ENCODE measurements at regions not wholly inside any gene's neighbourhood (a gene's known extent, or its start where the extent isn't known, plus 50 kb on each side); places are given as distances from the start of the nearest gene placed in this dataset.

DNA sequence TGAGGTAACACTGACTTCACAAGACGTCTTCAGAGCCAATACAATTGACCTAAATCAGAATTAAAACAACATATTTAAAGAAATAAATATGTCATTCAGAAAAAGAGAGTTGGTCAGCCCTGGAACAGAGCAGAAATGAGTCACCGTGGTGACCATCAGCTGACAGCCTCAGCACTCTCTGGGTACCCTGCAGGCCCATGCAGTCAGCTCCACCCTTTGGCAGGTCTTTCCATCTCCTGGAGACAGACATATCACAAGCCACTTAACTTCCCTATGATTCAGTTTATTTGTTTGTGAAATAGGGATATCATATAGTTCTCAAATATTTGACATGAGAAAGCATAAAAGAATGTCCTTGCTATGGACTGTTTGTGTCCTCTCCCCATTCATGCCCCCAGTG is 151.6 kb upstream of the MEF2C start:
- DNase-seq (ENCODE audit: low spot score): peak; percentile 31

DNA sequence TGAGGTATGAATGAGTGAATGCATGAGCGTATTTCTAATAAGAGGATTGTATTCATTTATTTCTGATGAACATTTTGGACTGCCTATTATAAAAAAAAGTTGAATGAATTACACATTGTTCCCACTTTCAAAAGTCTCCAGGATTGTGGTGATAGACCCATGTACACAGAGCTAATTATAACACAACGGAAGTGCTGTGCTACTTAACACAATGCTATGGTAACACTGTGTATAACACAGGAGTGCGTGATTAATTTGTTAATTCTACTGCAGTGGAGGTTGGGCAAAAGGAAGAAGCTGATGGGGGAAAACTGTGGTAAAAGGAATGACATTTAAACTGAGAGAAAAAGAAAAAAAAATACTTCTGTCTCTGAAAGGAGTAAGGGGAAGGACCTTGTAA is 147.8 kb upstream of the MEF2C start:
- DNase-seq (ENCODE audit: low spot score): no peak

- peak; percentile 46 for DNase-seq (ENCODE audit: low spot score)
These were observed 145.8 kb upstream of the MEF2C start for GRCh38 chr5:89028595-89029285.

DNA sequence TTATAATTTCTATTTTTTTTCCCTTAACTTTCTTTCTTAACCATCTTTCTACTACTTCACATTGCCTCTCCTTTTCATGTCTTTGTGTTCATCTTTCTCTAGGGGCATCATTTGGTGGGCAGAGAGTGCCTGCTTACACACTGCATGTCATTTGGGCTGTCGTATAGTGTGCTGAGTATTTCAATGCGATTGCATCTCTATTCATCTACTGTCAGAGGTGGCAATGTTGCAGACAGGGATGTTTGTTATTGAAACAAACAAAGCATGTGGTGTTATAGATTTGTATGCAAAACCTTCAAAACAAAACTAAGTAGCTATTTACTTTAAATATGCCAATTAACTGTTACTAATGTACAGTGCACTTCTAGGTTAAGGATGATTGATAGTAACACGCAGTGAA is 141.1 kb upstream of the MEF2C start:
- DNase-seq (ENCODE audit: low spot score): no peak

DNA sequence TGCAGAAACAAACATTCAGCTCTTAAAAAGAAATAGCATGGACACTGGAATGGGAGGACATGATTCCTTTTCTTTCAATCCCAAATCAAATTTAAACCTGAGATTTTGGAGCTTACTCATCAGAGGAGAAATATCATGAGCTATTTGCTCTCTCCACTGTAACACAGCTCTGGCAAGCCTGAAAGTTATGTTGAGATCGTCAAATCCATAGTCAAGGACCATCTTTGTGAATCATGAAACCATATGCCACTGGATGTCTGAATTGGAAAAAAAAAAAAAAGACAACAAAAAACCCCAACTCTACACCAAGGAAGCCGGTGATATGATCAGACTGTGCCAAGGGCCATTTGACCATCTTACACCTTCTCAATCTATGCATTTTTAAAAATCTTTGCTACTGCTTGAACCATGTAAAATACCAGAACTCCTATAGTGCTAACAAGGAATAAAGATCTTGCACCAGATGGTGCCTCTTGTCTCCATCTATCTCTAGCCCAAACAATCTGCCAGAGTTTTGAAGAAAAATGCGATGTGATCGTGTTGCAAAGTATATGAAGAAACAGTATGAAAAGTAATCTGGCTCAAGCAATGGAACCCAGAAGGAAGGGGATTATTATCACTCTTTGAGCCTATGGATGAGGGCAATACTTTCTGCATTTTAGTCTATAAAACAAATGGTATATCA is 138.1 kb upstream of the MEF2C start:
- DNase-seq (ENCODE audit: low spot score): no peak

- no peak for DNase-seq (ENCODE audit: low spot score)
These were observed 133.8 kb upstream of the MEF2C start for GRCh38 chr5:89016741-89017303.

DNA sequence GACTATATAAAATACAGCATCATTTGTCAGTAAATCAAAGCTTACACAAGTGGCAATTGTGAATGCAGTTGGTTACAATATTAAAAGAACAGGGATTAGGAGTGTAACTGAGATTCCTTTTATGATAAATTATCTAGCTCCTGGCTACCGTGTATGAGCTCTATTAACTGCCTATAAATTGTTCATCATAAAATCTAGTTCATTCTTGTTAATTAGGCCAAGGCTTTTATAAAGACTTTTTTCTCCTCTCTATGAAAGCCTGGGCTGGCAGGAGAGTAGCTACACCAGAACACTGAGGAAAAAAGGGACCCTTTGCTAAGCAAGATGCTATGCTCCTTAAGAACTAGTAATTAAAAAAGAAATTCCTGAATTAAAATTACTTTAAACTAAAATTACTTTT is 132.4 kb upstream of the MEF2C start:
- DNase-seq (ENCODE audit: low spot score): no peak

GRCh38 chr5:89011778-89012711 is 129.1 kb upstream of the MEF2C start:
- no peak for DNase-seq (ENCODE audit: low spot score)

DNA sequence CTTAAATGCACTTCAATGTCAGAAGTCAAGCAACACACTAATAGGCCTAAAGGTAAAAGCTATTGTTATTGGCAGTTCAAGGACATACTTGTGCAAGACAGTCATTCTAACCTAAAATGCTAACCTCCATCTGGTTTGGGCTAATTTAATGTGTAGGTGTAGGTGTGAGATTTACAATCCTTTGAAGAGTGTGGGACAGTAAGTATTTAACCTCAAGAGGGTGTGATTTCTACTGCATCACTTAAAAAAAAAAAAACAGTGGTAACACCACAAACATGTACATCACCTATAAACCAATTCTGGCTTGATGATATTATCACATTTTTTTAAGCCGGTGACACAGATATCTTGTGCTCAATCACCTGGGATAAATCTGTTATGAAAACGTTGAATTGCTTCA is 127.5 kb upstream of the MEF2C start:
- DNase-seq (ENCODE audit: low spot score): no peak

GRCh38 chr5:89008291-89008690 is 125.3 kb upstream of the MEF2C start:
- no peak for DNase-seq (ENCODE audit: low spot score)

- DNase-seq (ENCODE audit: low spot score): no peak
These were observed 123.0 kb upstream of the MEF2C start for GRCh38 chr5:89005990-89006389.

- DNase-seq (ENCODE audit: low spot score): no peak
These were observed 121.4 kb upstream of the MEF2C start for GRCh38 chr5:89004379-89004778.

GRCh38 chr5:89003563-89004036 is 120.6 kb upstream of the MEF2C start:
- no peak for DNase-seq (ENCODE audit: low spot score)

DNA sequence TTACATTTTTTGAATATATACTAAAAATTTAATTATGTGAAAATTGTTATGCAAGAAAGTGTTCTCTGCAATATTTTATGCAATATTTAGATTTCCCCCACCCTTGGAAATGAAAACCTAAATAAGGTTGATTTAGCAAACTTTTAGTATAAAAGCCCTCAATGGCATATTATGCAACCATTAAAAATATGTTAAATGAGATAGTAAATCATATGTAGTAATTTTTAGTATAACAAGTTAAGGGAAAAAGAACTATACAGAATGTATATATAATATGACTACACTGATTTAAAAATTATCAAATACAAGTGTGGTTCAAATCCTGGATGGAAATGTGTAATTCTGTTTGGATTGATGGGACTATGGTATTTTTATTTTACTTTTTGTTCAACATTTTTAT is 116.9 kb upstream of the MEF2C start:
- DNase-seq (ENCODE audit: low spot score): no peak

DNA sequence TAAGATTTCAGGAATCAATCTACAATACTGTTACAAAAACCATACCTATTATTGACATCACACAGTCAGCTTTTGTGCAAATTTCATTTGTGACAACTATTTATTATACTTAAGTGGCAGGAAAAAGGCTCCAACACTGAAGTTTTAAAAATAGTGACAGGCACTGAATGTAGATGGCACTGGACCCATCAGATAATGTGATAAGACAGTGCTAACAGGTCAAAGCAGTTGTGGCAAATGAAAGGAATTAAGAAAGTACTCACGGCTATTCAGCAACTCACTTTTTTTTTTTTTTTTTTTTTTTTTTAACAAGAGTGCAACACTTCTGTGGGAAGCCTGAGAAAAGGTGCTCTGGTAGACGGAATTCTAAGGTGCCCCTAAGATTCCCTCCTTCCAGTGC is 115.0 kb upstream of the MEF2C start:
- no peak for DNase-seq (ENCODE audit: low spot score)

DNA sequence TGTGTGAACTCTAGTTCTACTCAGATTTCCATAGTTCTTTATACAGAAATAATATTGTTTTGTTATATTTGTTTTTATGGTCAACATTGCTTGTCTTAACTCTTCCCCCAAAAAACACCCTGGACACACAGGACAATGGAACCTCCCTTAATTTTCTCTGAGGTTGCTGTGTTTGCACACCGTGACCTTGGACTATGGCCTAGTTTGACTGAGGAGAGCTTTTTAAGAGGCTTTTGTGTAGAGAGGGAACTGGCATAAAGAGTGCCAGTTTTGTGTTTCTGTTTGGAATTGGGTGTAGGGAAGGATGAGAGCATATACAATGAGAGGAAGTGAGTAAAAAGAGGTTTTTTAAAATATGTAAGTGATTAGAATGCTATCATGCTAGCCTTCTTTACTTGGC is 101.1 kb upstream of the MEF2C start:
- no peak for DNase-seq (ENCODE audit: low spot score)

DNA sequence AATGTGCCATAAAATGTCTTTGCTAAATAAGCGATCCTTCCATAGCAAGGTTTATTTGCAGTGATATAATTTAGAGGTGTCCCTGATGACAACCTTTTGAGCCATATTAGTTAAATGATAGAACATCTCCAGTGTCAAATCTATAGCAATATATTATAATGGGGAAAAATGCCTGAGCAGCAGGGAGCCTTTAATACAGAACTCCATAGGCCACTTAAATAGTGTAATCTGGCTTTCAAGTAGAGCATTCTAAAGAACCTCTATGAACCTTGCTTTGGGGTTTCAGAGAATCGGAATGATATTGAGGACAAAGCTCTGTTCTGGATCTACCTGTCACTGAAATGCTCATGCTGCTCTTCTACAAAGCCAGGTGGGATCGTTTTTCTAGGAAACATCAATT is 96.7 kb upstream of the MEF2C start:
- DNase-seq (ENCODE audit: low spot score): no peak

DNA sequence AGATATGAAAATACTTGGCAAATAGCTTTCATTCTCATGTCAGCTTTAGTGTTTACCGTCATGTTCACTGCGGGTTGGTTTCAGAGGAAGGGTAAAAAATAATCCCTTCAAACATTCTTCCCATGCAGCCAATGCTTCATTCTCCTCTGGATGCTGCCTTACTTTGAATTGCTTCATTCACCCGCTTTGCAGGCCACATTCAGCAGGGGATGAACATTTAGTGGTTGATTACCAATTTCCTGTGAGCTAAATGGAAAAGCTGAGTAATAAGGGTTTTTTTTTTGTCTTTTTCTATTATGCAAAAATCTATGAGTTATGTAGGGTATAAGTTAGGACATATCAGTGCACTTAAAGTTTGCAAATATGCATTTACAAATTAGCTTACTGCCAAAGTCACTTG is 96.3 kb upstream of the MEF2C start:
- no peak for DNase-seq (ENCODE audit: low spot score)

DNA sequence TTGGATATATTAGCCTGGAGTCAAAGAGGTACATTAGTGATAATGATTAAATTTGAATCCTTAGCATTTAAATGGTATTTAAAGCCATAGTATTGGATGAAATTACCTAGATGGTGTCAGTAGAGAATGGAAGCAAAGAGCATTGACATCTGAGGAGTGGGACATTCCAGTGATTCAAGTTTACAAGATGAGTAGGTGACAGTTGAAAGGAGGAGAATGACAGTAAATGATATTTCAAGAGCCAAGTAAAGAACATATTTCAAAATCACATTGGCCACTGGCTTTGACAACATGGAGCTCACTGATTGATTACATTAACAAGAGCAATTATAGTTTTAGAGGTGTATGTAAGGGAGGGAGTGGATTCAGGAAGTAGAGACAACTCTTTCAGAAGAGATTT is 93.9 kb upstream of the MEF2C start:
- no peak for DNase-seq (ENCODE audit: low spot score)

GRCh38 chr5:88967633-88968585 is 84.9 kb upstream of the MEF2C start:
- DNase-seq (ENCODE audit: low spot score): no peak

DNA sequence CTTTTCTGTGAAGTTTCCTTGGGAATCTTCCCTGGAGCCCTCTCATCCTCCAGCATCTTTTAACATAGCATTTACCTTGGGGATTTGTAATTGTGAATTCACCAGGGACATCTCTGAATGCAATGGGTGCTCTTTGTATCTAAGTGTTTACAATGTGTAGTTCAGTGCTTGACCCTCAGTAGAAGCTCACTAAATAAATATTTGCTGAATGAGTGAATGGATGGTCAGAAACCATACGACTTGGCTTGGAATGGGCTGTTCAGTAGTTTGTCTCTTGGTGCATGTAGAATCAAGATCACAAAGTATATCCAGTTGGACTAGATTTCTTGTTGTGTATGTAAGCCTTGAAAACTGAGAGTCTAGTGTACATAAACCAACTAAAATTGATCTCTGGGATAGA is 81.8 kb upstream of the MEF2C start:
- DNase-seq (ENCODE audit: low spot score): no peak

All from AG08395 (cell line).